HG02678 (cell line): ENCODE measurements at regions not wholly inside any gene's neighbourhood (a gene's known extent, or its start where the extent isn't known, plus 50 kb on each side); places are given as distances from the start of the nearest gene placed in this dataset.
"Not testable (repeated sequence)": the region's sequence is repeated elsewhere in the genome, so short reads cannot be mapped to it uniquely, and the experiment has no call there.

Experiments
- ATAC-seq: cut with Tn5 transposase; IDR thresholded peaks from one replicate; pipeline ENCODE4 v1.9.1; 2021; ENCODE audit warnings: mild to moderate bottlenecking, moderate library complexity; ENCODE audit not compliant: unreplicated experiment

- no peak for ATAC-seq
These were observed 509.1 kb downstream of the PCNX1 start for GRCh38 chr14:71416392-71416791.

GRCh38 chr14:71418532-71419245 lies 511.4 kb downstream of the PCNX1 start:
- no peak for ATAC-seq

GRCh38 chr14:71423481-71423880 lies 508.7 kb upstream of the RGS6 start:
- no peak for ATAC-seq

GRCh38 chr14:71424941-71425340 lies 507.3 kb upstream of the RGS6 start:
- ATAC-seq: no peak

- no peak for ATAC-seq
These were observed 506.2 kb upstream of the RGS6 start for GRCh38 chr14:71426001-71426400.

GRCh38 chr14:71429902-71430301 lies 502.3 kb upstream of the RGS6 start:
- no peak for ATAC-seq

- ATAC-seq: no peak
These were observed 501.9 kb upstream of the RGS6 start for GRCh38 chr14:71430321-71430677.

GRCh38 chr14:71430678-71431376 lies 501.4 kb upstream of the RGS6 start:
- no peak for ATAC-seq

- no peak for ATAC-seq
These were observed 499.7 kb upstream of the RGS6 start for GRCh38 chr14:71432334-71433110.

GRCh38 chr14:71433303-71433702 lies 498.9 kb upstream of the RGS6 start:
- no peak for ATAC-seq

GRCh38 chr14:71435641-71436040 lies 496.6 kb upstream of the RGS6 start:
- ATAC-seq: not testable (repeated sequence)

GRCh38 chr14:71437870-71438269 lies 494.4 kb upstream of the RGS6 start:
- ATAC-seq: no peak

- no peak for ATAC-seq
These were observed 493.5 kb upstream of the RGS6 start for GRCh38 chr14:71438684-71439083.

GRCh38 chr14:71441126-71441525 lies 491.1 kb upstream of the RGS6 start:
- ATAC-seq: no peak

- ATAC-seq: no peak
These were observed 488.0 kb upstream of the RGS6 start for GRCh38 chr14:71444030-71444822.

GRCh38 chr14:71448431-71449315 lies 483.6 kb upstream of the RGS6 start:
- no peak for ATAC-seq

- ATAC-seq: no peak
These were observed 482.7 kb upstream of the RGS6 start for GRCh38 chr14:71449316-71450055.

- ATAC-seq: no peak
These were observed 480.7 kb upstream of the RGS6 start for GRCh38 chr14:71451501-71451900.

GRCh38 chr14:71452539-71452938 lies 479.7 kb upstream of the RGS6 start:
- ATAC-seq: no peak
